Astrocyte of the cerebellum (primary cell): ENCODE measurements at regions not wholly inside any gene's neighbourhood (a gene's known extent, or its start where the extent isn't known, plus 50 kb on each side); places are given as distances from the start of the nearest gene placed in this dataset.

Source experiments
- DNase-seq: peaks from one replicate; pipeline ENCODE4 v3.0.0-alpha.2; 2011; ENCODE audit warnings: low read depth
- H3K4me3 ChIP-seq: 2 replicates; pipeline ENCODE4 v1.5.1; 2011; ENCODE audit warnings: mild to moderate bottlenecking, low read depth, low read length, moderate library complexity
- in situ Hi-C: cut with HindIII; loops from 2 replicates; pipeline ENCODE4 v1.10.0; 2017; ENCODE audit warnings: low sequenced_read_pairs
- TF ChIP-seq, protein P1 (sequence below): IDR thresholded peaks from 2 replicates; pipeline ENCODE4 v1.5.1; 2012; ENCODE audit warnings: low read length, low read depth, moderate library complexity, mild to moderate bottlenecking; ENCODE audit errors: missing control alignments

DNA sequence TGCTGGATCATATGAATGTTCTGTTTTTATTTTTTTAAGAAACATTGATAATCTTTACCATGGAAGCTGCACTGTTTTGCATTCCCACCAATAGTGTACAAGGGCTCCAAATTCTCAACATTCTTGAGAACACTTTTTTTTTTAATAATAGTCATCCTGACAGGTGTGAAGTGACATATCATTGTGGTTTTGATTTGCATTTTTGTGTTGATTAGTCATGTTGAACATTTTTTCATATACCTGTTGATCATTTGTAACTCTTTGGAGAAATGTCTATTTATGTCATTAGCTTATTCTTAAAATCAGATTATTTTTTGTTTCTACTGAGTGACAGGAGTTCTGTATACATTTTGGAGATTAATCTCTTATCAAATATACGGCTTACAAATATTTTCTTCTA, 408.5 kb downstream of the GLUD2 start:
- no peak overlapping the region for H3K4me3 ChIP-seq
- no peak for DNase-seq
- in situ Hi-C loops, result no loop called here
- TF ChIP-seq, protein P1, sequence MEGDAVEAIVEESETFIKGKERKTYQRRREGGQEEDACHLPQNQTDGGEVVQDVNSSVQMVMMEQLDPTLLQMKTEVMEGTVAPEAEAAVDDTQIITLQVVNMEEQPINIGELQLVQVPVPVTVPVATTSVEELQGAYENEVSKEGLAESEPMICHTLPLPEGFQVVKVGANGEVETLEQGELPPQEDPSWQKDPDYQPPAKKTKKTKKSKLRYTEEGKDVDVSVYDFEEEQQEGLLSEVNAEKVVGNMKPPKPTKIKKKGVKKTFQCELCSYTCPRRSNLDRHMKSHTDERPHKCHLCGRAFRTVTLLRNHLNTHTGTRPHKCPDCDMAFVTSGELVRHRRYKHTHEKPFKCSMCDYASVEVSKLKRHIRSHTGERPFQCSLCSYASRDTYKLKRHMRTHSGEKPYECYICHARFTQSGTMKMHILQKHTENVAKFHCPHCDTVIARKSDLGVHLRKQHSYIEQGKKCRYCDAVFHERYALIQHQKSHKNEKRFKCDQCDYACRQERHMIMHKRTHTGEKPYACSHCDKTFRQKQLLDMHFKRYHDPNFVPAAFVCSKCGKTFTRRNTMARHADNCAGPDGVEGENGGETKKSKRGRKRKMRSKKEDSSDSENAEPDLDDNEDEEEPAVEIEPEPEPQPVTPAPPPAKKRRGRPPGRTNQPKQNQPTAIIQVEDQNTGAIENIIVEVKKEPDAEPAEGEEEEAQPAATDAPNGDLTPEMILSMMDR, result no peak

DNA sequence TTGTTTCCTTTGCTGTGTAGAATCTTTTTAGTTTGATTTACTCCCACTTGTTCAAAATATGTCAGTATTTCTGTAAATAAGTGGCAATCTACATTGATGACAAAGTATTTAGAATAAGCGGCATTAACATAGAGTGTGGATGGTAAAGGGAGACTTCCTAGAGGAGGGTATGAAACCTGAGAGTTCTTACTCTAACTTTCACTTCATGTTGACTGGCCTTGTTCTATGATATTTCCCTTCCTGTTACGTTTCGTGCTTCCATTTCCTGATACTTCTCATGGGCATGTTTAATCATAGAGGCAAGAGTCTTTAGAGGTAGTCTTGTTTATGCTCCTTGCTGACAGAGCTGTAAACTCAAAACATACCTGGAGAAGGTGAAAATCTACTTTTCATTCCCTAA, 408.9 kb downstream of the GLUD2 start:
- no peak overlapping the region for H3K4me3 ChIP-seq
- DNase-seq, result no peak
- TF ChIP-seq, protein P1, result no peak
- in situ Hi-C loops, result no loop called here

DNA sequence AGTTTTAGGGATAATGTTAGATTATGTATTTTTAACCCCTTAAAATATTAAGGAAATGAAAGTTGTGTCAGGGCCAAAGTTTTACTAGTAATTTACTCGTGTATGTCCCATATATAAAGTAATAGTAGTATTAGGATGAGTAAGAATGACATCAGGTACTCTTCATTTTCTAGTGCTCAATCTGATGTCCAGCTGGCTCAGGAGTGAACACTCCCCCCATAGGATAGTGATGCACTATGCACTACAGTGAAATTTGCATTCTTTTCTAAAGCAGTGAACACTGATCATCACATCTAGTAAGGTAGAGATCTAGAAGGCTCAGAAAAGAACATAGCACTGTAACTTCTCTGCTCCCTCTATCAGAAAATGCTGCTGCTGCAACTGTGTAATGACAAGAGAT, 409.7 kb downstream of the GLUD2 start:
- H3K4me3 ChIP-seq, result no peak overlapping the region
- DNase-seq, result no peak
- in situ Hi-C loops, result no loop called here
- TF ChIP-seq, protein P1, result no peak

DNA sequence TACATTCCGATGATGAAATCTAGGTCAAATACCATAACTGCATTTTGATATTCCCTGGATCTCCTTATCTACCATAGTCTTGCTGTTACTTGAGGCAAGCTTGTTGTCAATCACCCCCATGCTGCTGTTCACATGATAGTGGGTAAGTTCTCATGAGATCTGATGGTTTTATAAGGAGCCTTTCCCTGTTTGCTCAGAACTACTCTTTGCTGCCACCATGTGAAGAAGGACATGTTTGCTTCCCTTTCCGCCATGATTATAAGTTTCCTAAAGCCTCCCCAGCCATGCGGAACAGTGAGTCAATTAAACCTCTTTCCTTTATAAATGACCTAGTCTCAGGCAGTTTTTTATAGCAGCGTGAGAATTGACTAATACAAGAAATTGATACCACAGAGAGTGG, 432.0 kb downstream of the GLUD2 start:
- no peak for DNase-seq
- in situ Hi-C loops, result no loop called here
- TF ChIP-seq, protein P1, result no peak
- H3K4me3 ChIP-seq, result no peak overlapping the region

DNA sequence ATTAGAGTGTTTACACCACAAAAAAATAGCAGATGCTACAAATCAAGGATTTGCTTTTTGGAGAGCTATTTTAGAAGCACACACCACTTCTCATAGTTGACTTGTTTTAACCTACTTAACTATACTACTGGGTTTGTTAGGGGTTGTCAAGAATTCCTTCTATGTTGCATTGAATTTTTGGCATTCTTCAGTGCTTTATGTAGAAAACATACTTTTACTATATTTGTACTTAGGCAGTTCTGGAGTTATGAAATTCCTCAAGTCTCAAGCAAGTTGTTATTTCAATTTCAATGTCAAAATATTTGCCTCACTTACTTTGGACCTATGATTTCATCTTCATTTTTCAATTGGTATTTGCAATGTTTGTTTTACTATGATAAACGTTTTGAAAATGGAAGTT, 449.6 kb downstream of the GLUD2 start:
- no peak for DNase-seq
- in situ Hi-C loops, result no loop called here
- H3K4me3 ChIP-seq, result no peak overlapping the region
- TF ChIP-seq, protein P1, result no peak

DNA sequence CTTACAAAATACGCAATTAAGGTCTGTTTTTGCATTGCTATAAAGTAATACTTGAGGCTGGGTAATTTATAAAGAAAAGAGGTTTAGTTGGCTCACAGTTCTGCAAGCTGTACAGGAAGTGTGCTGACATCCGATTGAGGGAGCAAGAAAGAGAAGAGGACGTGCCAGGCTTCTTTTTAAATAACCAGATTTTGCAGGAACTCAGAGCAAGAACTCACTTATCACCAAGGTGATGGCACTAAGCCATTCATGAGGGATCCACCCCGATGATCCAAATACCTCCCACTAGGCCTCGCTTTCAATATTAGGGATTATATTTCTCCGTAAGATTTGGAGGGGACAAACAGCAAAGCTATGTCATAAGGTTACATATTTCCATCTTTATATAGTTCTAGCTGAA, 456.7 kb downstream of the GLUD2 start:
- DNase-seq, result no peak
- in situ Hi-C loops, result no loop called here
- H3K4me3 ChIP-seq, result no peak overlapping the region
- TF ChIP-seq, protein P1, result no peak

DNA sequence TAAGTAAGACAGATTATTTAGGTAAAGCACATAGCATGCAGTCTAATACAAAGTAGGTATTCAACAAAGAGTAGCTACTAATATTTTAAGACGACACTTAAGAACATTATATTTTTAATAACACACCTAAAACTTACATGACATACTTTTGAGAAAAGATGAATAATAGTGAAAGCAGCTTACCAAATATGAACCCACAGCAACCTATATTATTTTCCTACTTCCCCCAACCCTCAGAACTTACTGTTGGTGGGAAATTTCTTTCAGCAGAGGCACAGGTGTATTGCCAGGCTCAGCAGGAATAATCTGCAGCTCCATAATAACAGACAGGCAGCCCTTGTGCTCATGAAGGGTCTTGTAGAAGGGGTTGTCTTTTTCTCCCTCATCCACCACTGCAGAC, 498.9 kb downstream of the GLUD2 start:
- no peak overlapping the region for H3K4me3 ChIP-seq
- in situ Hi-C loops, result no loop called here
- TF ChIP-seq, protein P1, result no peak
- DNase-seq, result no peak
